Neuronal stem cell (in vitro differentiated cells): ENCODE measurements at regions not wholly inside any gene's neighbourhood (a gene's known extent, or its start where the extent isn't known, plus 50 kb on each side); places are given as distances from the start of the nearest gene placed in this dataset.

Source experiments
- DNase-seq: peaks from one replicate; pipeline ENCODE4 v3.0.0-alpha.2; 2013; ENCODE audit warnings: low spot score
- H2AFZ ChIP-seq: one replicate; pipeline ENCODE4 v1.6.1; 2013; ENCODE audit warnings: mild to moderate bottlenecking, low read length, inconsistent platforms
- H2AK5ac ChIP-seq: 2 replicates; pipeline ENCODE4 v1.6.1; 2013; ENCODE audit warnings: low read depth, mild to moderate bottlenecking, inconsistent platforms, low read length, moderate library complexity, mixed read lengths
- H2BK120ac ChIP-seq: 2 replicates; pipeline ENCODE4 v1.6.1; 2013; ENCODE audit warnings: low read depth, mild to moderate bottlenecking, inconsistent platforms, low read length, moderate library complexity, mixed read lengths
- H2BK12ac ChIP-seq: one replicate; pipeline ENCODE4 v1.6.1; 2013; ENCODE audit warnings: low read length, inconsistent platforms
- H2BK15ac ChIP-seq: 2 replicates; pipeline ENCODE4 v1.6.1; 2013; ENCODE audit warnings: mild to moderate bottlenecking, low read length, inconsistent platforms, mixed read lengths
- H2BK5ac ChIP-seq: one replicate; pipeline ENCODE4 v1.6.1; 2013; ENCODE audit warnings: inconsistent platforms, mild to moderate bottlenecking, low read length, moderate library complexity
- H3K14ac ChIP-seq: one replicate; pipeline ENCODE4 v1.6.1; 2013; ENCODE audit warnings: low read length, inconsistent platforms
- H3K18ac ChIP-seq: 2 replicates; pipeline ENCODE4 v1.6.1; 2013; ENCODE audit warnings: low read length, inconsistent platforms
- H3K23ac ChIP-seq: 2 replicates; pipeline ENCODE4 v1.6.1; 2013; ENCODE audit warnings: low read depth, mild to moderate bottlenecking, mixed read lengths, low read length, inconsistent platforms; ENCODE audit not compliant: poor library complexity
- H3K27ac ChIP-seq: replicated peaks from 3 replicates; pipeline ENCODE4 v1.5.1; 2013; ENCODE audit warnings: low read length, inconsistent platforms
- H3K27me3 ChIP-seq, 3 experiments: 2 replicates each; pipeline ENCODE4 v1.6.1; 2013; ENCODE audit warnings: low read length in 3 of 3, mild to moderate bottlenecking in 2 of 3, inconsistent platforms in 1 of 3, low read depth in 1 of 3, mixed read lengths in 1 of 3, moderate library complexity in 1 of 3; ENCODE audit not compliant: control insufficient read depth in 3 of 3, insufficient read depth in 3 of 3
- H3K36me3 ChIP-seq, 2 donors: replicated peaks in 1 of 2; 2 replicates each; pipeline ENCODE4 v1.6.1; 2013; ENCODE audit warnings: low read length in 2 of 2; ENCODE audit not compliant: control insufficient read depth in 2 of 2, insufficient read depth in 2 of 2
- H3K4ac ChIP-seq: 2 replicates; pipeline ENCODE4 v1.6.1; 2013; ENCODE audit warnings: inconsistent platforms, mild to moderate bottlenecking, low read length, moderate library complexity
- H3K4me1 ChIP-seq, 2 donors: 1 replicate in 1 of 2; 2 replicates in 1 of 2; pipeline ENCODE4 v1.6.1; 2013; ENCODE audit warnings: low read length in 2 of 2, low read depth in 1 of 2; ENCODE audit not compliant: control insufficient read depth in 2 of 2, insufficient read depth in 1 of 2
- H3K4me2 ChIP-seq: one replicate; pipeline ENCODE4 v1.6.1; 2013; ENCODE audit warnings: mild to moderate bottlenecking, low read length, inconsistent platforms; ENCODE audit not compliant: insufficient read depth, poor library complexity, severe bottlenecking
- H3K4me3 ChIP-seq, 2 donors: 2 replicates each; pipeline ENCODE4 v1.5.1; 2013; ENCODE audit warnings: low read length in 2 of 2, mild to moderate bottlenecking in 2 of 2, inconsistent platforms in 1 of 2, moderate library complexity in 1 of 2
- H3K79me1 ChIP-seq: one replicate; pipeline ENCODE4 v1.6.1; 2013; ENCODE audit warnings: low read depth, mild to moderate bottlenecking, inconsistent platforms, low read length, moderate library complexity
- H3K9ac ChIP-seq: one replicate; pipeline ENCODE4 v1.6.1; 2013; ENCODE audit warnings: mild to moderate bottlenecking, low read depth, low read length, inconsistent platforms; ENCODE audit not compliant: poor library complexity
- H3K9me3 ChIP-seq, 2 donors: replicated peaks in 1 of 2; 2 replicates each; pipeline versions ENCODE3 to v1.6.1; 2013; ENCODE audit warnings: low read length in 2 of 2, mild to moderate bottlenecking in 2 of 2, inconsistent platforms in 1 of 2, low read depth in 1 of 2, mixed read lengths in 1 of 2, moderate library complexity in 1 of 2; ENCODE audit not compliant: control insufficient read depth in 2 of 2, insufficient read depth in 1 of 2
- H4K8ac ChIP-seq: one replicate; pipeline ENCODE4 v1.6.1; 2013; ENCODE audit warnings: low read depth, mild to moderate bottlenecking, inconsistent platforms, low read length, moderate library complexity
- H4K91ac ChIP-seq: one replicate; pipeline ENCODE4 v1.6.1; 2013; ENCODE audit warnings: low read length, low read depth, mild to moderate bottlenecking, inconsistent platforms; ENCODE audit not compliant: poor library complexity
- WGBS, 2 donors: extraction: QIAGEN DNeasy Blood & Tissue Kit; methylation state at CpG; one replicate each; pipeline ENCODE4 v1.1.7; 2013; ENCODE audit warnings: missing lambda C conversion rate in 2 of 2, mixed read lengths in 1 of 2; ENCODE audit not compliant: insufficient read length in 2 of 2, insufficient replicate concordance in 1 of 2; ENCODE audit errors: extremely low coverage in 2 of 2; 5-methylcytosine and 5-hydroxymethylcytosine counted together

DNA sequence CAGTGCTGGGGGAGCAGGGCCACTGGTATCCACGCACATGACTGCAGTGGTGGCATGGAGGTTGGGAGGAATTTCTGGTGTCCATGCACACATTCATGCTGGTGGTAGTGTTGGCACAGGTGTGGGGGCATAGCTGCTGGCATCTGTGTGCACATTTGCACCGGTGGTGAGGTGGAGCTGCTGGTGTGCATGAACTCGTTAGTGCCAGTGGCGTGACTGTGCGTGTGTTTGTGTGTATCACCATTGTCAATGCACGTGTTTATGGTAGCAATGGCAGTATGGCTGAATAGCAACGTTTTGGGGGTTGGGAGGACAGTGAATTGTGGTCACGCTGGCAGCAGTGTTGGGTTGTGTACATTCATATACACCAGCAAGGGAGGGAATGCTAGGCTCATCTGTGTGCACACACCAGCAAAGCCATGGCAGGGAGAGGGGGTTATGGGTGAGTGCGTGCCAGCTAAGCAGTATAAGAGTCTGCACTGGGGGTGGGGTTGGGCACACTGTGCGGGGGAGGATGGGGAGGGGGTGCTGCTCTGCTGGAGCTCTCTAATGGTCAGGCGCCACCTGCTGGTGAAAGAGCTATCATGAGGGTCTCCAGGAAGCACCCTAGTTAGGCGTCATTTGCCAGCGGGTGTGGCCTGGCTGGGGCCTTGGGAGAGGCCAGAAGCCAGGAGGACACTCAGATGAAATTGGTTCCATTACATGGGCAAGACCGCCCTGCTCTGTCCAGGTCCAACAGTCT is 626.1 kb upstream of the ID4 start:
- Histone ChIP-seq H3K9ac (no peak overlapping the region), H4K8ac (no peak overlapping the region), H3K4me1 (no peaks in the 10 kb centered on the region), H3K18ac (peak overlapping the region; percentile 15), H2AK5ac (no peak overlapping the region), H2BK12ac (no peak overlapping the region), H3K4me2 (no peak overlapping the region), H3K4me3 (peak overlapping the region in 1 of 2 donors; percentile 4), H3K9me3 (peaks cover 5% of the 10 kb centered on the region in 2 donors), H3K79me1 (no peaks in the 10 kb centered on the region), H2BK5ac (no peak overlapping the region), H3K23ac (no peak overlapping the region), H3K4ac (no peak overlapping the region), H4K91ac (no peak overlapping the region), H2BK15ac (no peak overlapping the region), H3K36me3 (no peaks in the 10 kb centered on the region), H2AFZ (no peak overlapping the region), H2BK120ac (no peak overlapping the region), H3K14ac (peak overlapping the region; percentile 40), H3K27ac (no peak overlapping the region), H3K27me3 (no peaks in the 10 kb centered on the region)
- peak; percentile 6 for DNase-seq
- no CpG with 5 or more reads among the region's 14 CpGs for WGBS, 2 donors

DNA sequence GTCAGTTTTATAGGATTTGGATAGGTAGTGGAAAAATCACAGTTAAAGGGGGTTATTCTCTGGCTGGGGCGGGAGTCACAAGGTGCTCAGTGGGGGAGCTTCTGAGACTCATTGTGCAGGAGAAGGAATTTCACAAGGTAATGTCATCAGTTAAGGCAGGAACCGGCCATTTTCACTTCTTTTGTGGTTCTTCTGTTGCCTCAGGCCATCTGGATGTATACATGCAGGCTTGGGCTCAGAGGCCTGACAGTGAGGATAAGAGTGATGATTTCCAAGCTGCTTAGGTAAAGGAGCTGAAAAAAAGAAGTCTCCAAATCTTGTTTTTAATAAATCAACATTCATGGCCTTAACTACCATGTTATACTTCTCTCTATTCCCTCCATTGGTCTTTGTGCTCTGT is 622.9 kb upstream of the ID4 start:
- no peak overlapping the region for H3K14ac ChIP-seq
- no peak overlapping the region for H3K27ac ChIP-seq
- WGBS, 2 donors: no CpG with 5 or more reads among the region's 2 CpGs
- no peak overlapping the region for H3K23ac ChIP-seq
- H2AFZ ChIP-seq: no peak overlapping the region
- no peak overlapping the region for H3K4ac ChIP-seq
- H3K36me3 ChIP-seq: no peaks in the 10 kb centered on the region
- no peak overlapping the region for H3K18ac ChIP-seq
- no peak overlapping the region for H2BK120ac ChIP-seq
- H3K4me3 ChIP-seq: no peak overlapping the region
- H3K27me3 ChIP-seq: no peaks in the 10 kb centered on the region
- H2BK15ac ChIP-seq: no peak overlapping the region
- H4K91ac ChIP-seq: no peak overlapping the region
- no peak for DNase-seq
- H3K4me2 ChIP-seq: peak overlapping the region; percentile 11
- H4K8ac ChIP-seq: no peak overlapping the region
- H3K4me1 ChIP-seq: no peaks in the 10 kb centered on the region
- H2AK5ac ChIP-seq: no peak overlapping the region
- no peak overlapping the region for H3K9ac ChIP-seq
- peaks cover 5% of the 10 kb centered on the region in 2 donors for H3K9me3 ChIP-seq
- no peaks in the 10 kb centered on the region for H3K79me1 ChIP-seq
- H2BK12ac ChIP-seq: no peak overlapping the region
- H2BK5ac ChIP-seq: no peak overlapping the region

DNA sequence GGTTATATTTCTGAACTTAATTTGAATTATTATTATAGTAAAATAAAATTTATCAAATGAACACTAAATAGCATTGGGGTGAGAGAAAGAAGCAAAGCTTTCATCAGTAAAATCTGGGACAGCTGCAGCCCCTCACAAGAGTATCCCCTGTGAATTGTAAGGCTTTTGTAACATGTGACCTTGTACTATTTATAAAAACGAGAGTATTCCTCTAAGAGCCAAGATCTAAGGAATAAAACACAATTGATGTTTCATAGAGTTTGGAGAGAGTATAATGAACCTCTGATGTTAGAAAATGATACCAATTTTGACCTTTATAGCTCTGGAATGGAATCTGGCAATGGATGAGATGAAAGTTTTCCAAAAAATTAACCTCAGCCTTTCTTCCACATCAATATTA is 617.2 kb upstream of the ID4 start:
- peaks cover 0 to 8% of the 10 kb centered on the region in 2 donors for H3K9me3 ChIP-seq
- H3K4me1 ChIP-seq: no peaks in the 10 kb centered on the region
- H3K9ac ChIP-seq: no peak overlapping the region
- no peaks in the 10 kb centered on the region for H3K27me3 ChIP-seq
- H2BK120ac ChIP-seq: no peak overlapping the region
- H2BK15ac ChIP-seq: no peak overlapping the region
- no peak overlapping the region for H3K4me2 ChIP-seq
- no peak overlapping the region for H3K4ac ChIP-seq
- no peak overlapping the region for H3K27ac ChIP-seq
- no peak overlapping the region for H3K4me3 ChIP-seq
- H3K36me3 ChIP-seq: no peaks in the 10 kb centered on the region
- no CpG with 5 or more reads among the region's 1 CpG for WGBS, 2 donors
- H4K91ac ChIP-seq: no peak overlapping the region
- H3K23ac ChIP-seq: no peak overlapping the region
- H3K79me1 ChIP-seq: no peaks in the 10 kb centered on the region
- H2BK5ac ChIP-seq: no peak overlapping the region
- H2AFZ ChIP-seq: no peak overlapping the region
- H3K14ac ChIP-seq: no peak overlapping the region
- no peak overlapping the region for H4K8ac ChIP-seq
- no peak overlapping the region for H3K18ac ChIP-seq
- DNase-seq: no peak
- H2BK12ac ChIP-seq: no peak overlapping the region
- no peak overlapping the region for H2AK5ac ChIP-seq

DNA sequence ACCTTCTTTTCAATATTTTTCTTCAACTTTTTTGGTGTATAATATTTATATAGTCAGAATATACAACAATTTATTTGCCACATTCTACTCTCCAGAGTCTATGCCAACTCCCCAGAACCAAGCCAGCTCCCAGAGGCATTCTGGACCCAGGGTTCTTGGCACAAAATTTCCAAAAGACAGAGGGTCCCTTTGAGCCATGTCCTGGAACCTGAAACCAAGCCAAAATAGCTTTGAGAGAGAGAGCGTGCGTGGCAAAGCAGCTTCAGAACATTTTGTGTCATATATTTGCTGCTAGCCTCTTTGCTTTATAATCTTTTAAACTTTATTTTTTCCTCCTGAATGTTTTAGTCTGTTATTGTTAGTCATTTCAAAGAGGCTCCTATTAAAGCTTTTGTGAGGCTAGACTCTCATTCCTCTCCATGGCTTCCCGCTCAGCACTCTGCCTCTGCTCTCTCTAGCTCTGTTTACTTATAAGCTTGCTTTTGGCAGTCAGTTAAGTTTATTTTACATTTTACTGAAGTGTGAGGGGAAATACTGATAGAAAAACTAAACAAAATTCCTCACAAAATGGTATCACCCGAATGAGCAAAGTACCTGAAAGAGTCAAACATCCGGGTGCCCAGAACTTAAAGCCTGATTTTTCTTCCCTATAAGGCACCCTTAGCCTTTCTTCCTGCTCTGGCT is 605.1 kb upstream of the ID4 start:
- no peak overlapping the region for H3K4ac ChIP-seq
- no CpG with 5 or more reads among the region's 5 CpGs for WGBS, 2 donors
- no peak for DNase-seq

More for the DNA sequence above, 605.1 kb upstream of the ID4 start:
- Histone ChIP-seq H3K18ac (no peak overlapping the region), H3K23ac (no peak overlapping the region), H4K8ac (no peak overlapping the region), H3K9me3 (no peaks in the 10 kb centered on the region), H4K91ac (no peak overlapping the region), H3K9ac (no peak overlapping the region), H2BK5ac (no peak overlapping the region), H3K4me2 (no peak overlapping the region), H2BK15ac (no peak overlapping the region), H2BK12ac (no peak overlapping the region), H3K14ac (no peak overlapping the region), H3K4me1 (peaks cover 0 to 2% of the 10 kb centered on the region in 2 donors), H3K4me3 (no peak overlapping the region), H2BK120ac (no peak overlapping the region), H3K79me1 (no peaks in the 10 kb centered on the region), H2AK5ac (no peak overlapping the region), H3K36me3 (no peaks in the 10 kb centered on the region), H3K27me3 (no peaks in the 10 kb centered on the region), H2AFZ (peak overlapping the region; percentile 71), H3K27ac (no peak overlapping the region)
